ENCODE measurements at regions not wholly inside any gene's neighbourhood (a gene's known extent, or its start where the extent isn't known, plus 50 kb on each side); places are given as distances from the start of the nearest gene placed in this dataset.

DNA sequence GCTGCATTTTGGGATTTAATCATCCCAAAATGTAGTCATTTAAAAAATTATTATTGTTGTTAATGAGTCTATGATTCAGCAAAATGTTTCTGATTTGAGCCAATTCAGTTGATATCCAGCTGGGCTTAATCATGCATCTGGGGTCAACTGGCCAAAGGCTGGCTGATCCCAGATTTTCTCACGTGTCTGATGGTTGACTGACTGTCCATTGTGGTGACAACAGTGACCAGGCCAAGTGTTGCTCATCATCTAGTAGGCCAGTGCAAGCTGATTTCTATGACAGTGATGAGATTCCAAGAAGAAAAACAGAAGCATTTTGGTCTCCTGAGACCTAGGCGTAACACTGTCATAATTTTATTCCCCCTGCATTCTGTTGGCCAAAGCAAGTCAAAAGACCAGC, 80.1 kb upstream of the ZC3H11B start:
- TF ChIP-seq, protein P1, sequence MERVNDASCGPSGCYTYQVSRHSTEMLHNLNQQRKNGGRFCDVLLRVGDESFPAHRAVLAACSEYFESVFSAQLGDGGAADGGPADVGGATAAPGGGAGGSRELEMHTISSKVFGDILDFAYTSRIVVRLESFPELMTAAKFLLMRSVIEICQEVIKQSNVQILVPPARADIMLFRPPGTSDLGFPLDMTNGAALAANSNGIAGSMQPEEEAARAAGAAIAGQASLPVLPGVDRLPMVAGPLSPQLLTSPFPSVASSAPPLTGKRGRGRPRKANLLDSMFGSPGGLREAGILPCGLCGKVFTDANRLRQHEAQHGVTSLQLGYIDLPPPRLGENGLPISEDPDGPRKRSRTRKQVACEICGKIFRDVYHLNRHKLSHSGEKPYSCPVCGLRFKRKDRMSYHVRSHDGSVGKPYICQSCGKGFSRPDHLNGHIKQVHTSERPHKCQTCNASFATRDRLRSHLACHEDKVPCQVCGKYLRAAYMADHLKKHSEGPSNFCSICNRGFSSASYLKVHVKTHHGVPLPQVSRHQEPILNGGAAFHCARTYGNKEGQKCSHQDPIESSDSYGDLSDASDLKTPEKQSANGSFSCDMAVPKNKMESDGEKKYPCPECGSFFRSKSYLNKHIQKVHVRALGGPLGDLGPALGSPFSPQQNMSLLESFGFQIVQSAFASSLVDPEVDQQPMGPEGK (CRISPR knock-in tag; IDR thresholded peaks at IDR 0.05; ENCODE audit: borderline replicate concordance): no peak
- TF ChIP-seq, protein P2, sequence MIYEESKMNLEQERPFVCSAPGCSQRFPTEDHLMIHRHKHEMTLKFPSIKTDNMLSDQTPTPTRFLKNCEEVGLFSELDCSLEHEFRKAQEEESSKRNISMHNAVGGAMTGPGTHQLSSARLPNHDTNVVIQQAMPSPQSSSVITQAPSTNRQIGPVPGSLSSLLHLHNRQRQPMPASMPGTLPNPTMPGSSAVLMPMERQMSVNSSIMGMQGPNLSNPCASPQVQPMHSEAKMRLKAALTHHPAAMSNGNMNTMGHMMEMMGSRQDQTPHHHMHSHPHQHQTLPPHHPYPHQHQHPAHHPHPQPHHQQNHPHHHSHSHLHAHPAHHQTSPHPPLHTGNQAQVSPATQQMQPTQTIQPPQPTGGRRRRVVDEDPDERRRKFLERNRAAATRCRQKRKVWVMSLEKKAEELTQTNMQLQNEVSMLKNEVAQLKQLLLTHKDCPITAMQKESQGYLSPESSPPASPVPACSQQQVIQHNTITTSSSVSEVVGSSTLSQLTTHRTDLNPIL (CRISPR knock-in tag; IDR thresholded peaks at IDR 0.05; ENCODE audit: low read depth): no peak
- TF ChIP-seq OSR1 (CRISPR knock-in tag; IDR thresholded peaks at IDR 0.05): no peak

Data from SK-N-SH treated with all-trans-retinoic acid at 6 μM for 48 hours (cell line).